DOHH2 (cell line): ENCODE measurements at regions not wholly inside any gene's neighbourhood (a gene's known extent, or its start where the extent isn't known, plus 50 kb on each side); places are given as distances from the start of the nearest gene placed in this dataset.

Experiments used
- EZH2phosphoT487 ChIP-seq: fragments of 200-600 bp; sonication (generic); IDR thresholded peaks from 2 replicates; pipeline ENCODE4 v1.6.1; 2017; ENCODE audit warnings: borderline replicate concordance, mild to moderate bottlenecking, antibody characterized with exemption, low read length, moderate library complexity, mixed read lengths
- TF ChIP-seq, protein P1 (sequence below): fragments of 200-600 bp; sonication (generic); IDR thresholded peaks from one replicate; pipeline ENCODE4 v1.5.1; 2014; ENCODE audit warnings: antibody characterized with exemption, mild to moderate bottlenecking, low read depth, low read length; ENCODE audit not compliant: poor library complexity, severe bottlenecking

DNA sequence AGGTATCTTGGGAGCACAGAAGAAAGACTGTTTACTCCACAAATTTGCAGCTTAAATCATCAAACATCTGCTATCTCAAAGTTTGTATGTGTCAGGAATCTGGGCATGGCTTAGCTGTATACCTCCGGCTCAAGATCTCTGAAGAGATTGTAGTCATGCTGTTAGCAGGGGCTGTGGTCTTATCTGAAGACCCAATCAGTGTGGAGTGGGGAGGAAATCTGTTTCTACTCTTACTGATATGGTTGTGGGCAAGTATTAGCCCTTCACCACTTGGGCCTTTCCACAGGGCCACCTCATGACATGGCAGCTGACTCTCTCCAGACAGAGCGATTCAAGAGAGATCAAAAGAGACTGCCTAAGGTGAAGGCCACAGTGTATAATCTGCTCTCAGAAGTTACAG is 438.7 kb downstream of the KIF2B start:
- TF ChIP-seq, protein P1, sequence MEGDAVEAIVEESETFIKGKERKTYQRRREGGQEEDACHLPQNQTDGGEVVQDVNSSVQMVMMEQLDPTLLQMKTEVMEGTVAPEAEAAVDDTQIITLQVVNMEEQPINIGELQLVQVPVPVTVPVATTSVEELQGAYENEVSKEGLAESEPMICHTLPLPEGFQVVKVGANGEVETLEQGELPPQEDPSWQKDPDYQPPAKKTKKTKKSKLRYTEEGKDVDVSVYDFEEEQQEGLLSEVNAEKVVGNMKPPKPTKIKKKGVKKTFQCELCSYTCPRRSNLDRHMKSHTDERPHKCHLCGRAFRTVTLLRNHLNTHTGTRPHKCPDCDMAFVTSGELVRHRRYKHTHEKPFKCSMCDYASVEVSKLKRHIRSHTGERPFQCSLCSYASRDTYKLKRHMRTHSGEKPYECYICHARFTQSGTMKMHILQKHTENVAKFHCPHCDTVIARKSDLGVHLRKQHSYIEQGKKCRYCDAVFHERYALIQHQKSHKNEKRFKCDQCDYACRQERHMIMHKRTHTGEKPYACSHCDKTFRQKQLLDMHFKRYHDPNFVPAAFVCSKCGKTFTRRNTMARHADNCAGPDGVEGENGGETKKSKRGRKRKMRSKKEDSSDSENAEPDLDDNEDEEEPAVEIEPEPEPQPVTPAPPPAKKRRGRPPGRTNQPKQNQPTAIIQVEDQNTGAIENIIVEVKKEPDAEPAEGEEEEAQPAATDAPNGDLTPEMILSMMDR: no peak
- no peak for TF ChIP-seq EZH2phosphoT487
